22Rv1 (cell line): ENCODE measurements at regions not wholly inside any gene's neighbourhood (a gene's known extent, or its start where the extent isn't known, plus 50 kb on each side); places are given as distances from the start of the nearest gene placed in this dataset.

ENCODE experiments used
- CTCF ChIP-seq: fragments of 450-650 bp; IDR thresholded peaks from 2 replicates; pipeline ENCODE4 v1.5.1; 2017; ENCODE audit warnings: mild to moderate bottlenecking
- ZFX ChIP-seq: fragments of 450-650 bp; IDR thresholded peaks from 2 replicates; pipeline ENCODE4 v1.6.1; 2017; ENCODE audit warnings: antibody characterized with exemption, borderline replicate concordance

- TF ChIP-seq CTCF (no peak), ZFX (no peak)
Measured at GRCh38 chr5:33079548-33079947, 361.2 kb upstream of the TARS1 start.
